ENCODE measurements at regions not wholly inside any gene's neighbourhood (a gene's known extent, or its start where the extent isn't known, plus 50 kb on each side); places are given as distances from the start of the nearest gene placed in this dataset.
"Not testable (repeated sequence)": the region's sequence is repeated elsewhere in the genome, so short reads cannot be mapped to it uniquely, and the experiment has no call there.

GRCh38 chr6:68225729-68226128, 409.4 kb upstream of the ADGRB3 start:
- Histone ChIP-seq H3K9me2 (replicated peaks; ENCODE audit: insufficient read depth, low read length) (no peaks in the 10 kb centered on the region), H3K27ac (ENCODE audit: low read length) (no peak overlapping the region)
- no peak for DNase-seq

GRCh38 chr6:68211242-68211795, 423.8 kb upstream of the ADGRB3 start:
- no peak overlapping the region for H3K27ac ChIP-seq (ENCODE audit: low read length)
- H2AFZ ChIP-seq (ENCODE audit: low read length), result no peak overlapping the region
- H3K27me3 ChIP-seq (replicated peaks; ENCODE audit: insufficient read depth, low read length), result no peaks in the 10 kb centered on the region
- H3K4me2 ChIP-seq (ENCODE audit: low read depth, low read length), result no peak overlapping the region
- TF ChIP-seq EZH2phosphoT487 (IDR thresholded peaks at IDR 0.05; ENCODE audit: low read length), result no peak
- TF ChIP-seq CTCF (IDR thresholded peaks at IDR 0.05; ENCODE audit: low read length), result no peak
- TF ChIP-seq EZH2 (optimal IDR thresholded peaks at IDR 0.05; ENCODE audit: low read depth, low read length), result no peak
- no peaks in the 10 kb centered on the region for H3K9me3 ChIP-seq (replicated peaks; ENCODE audit: insufficient read depth, low read length)
- no peak for DNase-seq
- no peaks in the 10 kb centered on the region for H3K36me3 ChIP-seq (replicated peaks; ENCODE audit: insufficient read depth, low read length)
- H3F3A ChIP-seq (ENCODE audit: insufficient read depth, low read length), result no peaks in the 10 kb centered on the region
- H4K20me1 ChIP-seq (ENCODE audit: insufficient read depth, low read length), result no peaks in the 10 kb centered on the region
- no peak overlapping the region for H3K4me3 ChIP-seq (ENCODE audit: low read length)
- no peaks in the 10 kb centered on the region for H3K4me1 ChIP-seq (ENCODE audit: low read length)
- no peaks in the 10 kb centered on the region for H3K9me2 ChIP-seq (replicated peaks; ENCODE audit: insufficient read depth, low read length)
- no peak overlapping the region for H3K9ac ChIP-seq (ENCODE audit: low read length)
- no peaks in the 10 kb centered on the region for H3K79me2 ChIP-seq (ENCODE audit: low read length)

More at GRCh38 chr6:68225729-68226128, 409.4 kb upstream of the ADGRB3 start:
- Histone ChIP-seq H3K4me2 (ENCODE audit: low read depth, low read length) (no peak overlapping the region), H2AFZ (ENCODE audit: low read length) (no peak overlapping the region), H3K79me2 (ENCODE audit: low read length) (no peaks in the 10 kb centered on the region), H3K27me3 (replicated peaks; ENCODE audit: insufficient read depth, low read length) (no peaks in the 10 kb centered on the region), H4K20me1 (ENCODE audit: insufficient read depth, low read length) (no peaks in the 10 kb centered on the region), H3K9ac (ENCODE audit: low read length) (no peak overlapping the region), H3K36me3 (replicated peaks; ENCODE audit: insufficient read depth, low read length) (no peaks in the 10 kb centered on the region), H3K4me3 (ENCODE audit: low read length) (no peak overlapping the region), H3K9me3 (replicated peaks; ENCODE audit: insufficient read depth, low read length) (no peaks in the 10 kb centered on the region), H3F3A (ENCODE audit: insufficient read depth, low read length) (no peaks in the 10 kb centered on the region), H3K4me1 (ENCODE audit: low read length) (no peaks in the 10 kb centered on the region)
- TF ChIP-seq CTCF (IDR thresholded peaks at IDR 0.05; ENCODE audit: low read length), result no peak
- no peak for TF ChIP-seq EZH2 (optimal IDR thresholded peaks at IDR 0.05; ENCODE audit: low read depth, low read length)
- TF ChIP-seq EZH2phosphoT487 (IDR thresholded peaks at IDR 0.05; ENCODE audit: low read length), result no peak

- not testable (repeated sequence) for H3F3A ChIP-seq (ENCODE audit: insufficient read depth, low read length); H3K4me3 ChIP-seq (ENCODE audit: low read length); H3K4me1 ChIP-seq (ENCODE audit: low read length); H3K36me3 ChIP-seq (replicated peaks; ENCODE audit: insufficient read depth, low read length); H4K20me1 ChIP-seq (ENCODE audit: insufficient read depth, low read length); DNase-seq; H3K79me2 ChIP-seq (ENCODE audit: low read length); H3K27ac ChIP-seq (ENCODE audit: low read length); H3K9me3 ChIP-seq (replicated peaks; ENCODE audit: insufficient read depth, low read length); H2AFZ ChIP-seq (ENCODE audit: low read length); H3K27me3 ChIP-seq (replicated peaks; ENCODE audit: insufficient read depth, low read length); H3K9ac ChIP-seq (ENCODE audit: low read length); H3K9me2 ChIP-seq (replicated peaks; ENCODE audit: insufficient read depth, low read length); H3K4me2 ChIP-seq (ENCODE audit: low read depth, low read length)
Observed at GRCh38 chr6:68207612-68208011, 427.5 kb upstream of the ADGRB3 start.

- Histone ChIP-seq H3F3A (ENCODE audit: insufficient read depth, low read length) (no peaks in the 10 kb centered on the region), H3K4me3 (ENCODE audit: low read length) (no peak overlapping the region), H3K27me3 (replicated peaks; ENCODE audit: insufficient read depth, low read length) (no peaks in the 10 kb centered on the region), H4K20me1 (ENCODE audit: insufficient read depth, low read length) (no peaks in the 10 kb centered on the region), H3K36me3 (replicated peaks; ENCODE audit: insufficient read depth, low read length) (no peaks in the 10 kb centered on the region), H3K9me2 (replicated peaks; ENCODE audit: insufficient read depth, low read length) (no peaks in the 10 kb centered on the region), H3K79me2 (ENCODE audit: low read length) (no peaks in the 10 kb centered on the region), H3K4me2 (ENCODE audit: low read depth, low read length) (no peak overlapping the region), H3K9ac (ENCODE audit: low read length) (no peak overlapping the region), H3K27ac (ENCODE audit: low read length) (no peak overlapping the region), H3K9me3 (replicated peaks; ENCODE audit: insufficient read depth, low read length) (no peaks in the 10 kb centered on the region), H2AFZ (ENCODE audit: low read length) (no peak overlapping the region), H3K4me1 (ENCODE audit: low read length) (no peaks in the 10 kb centered on the region)
- DNase-seq, result no peak
- TF ChIP-seq EZH2phosphoT487 (IDR thresholded peaks at IDR 0.05; ENCODE audit: low read length), result no peak
- no peak for TF ChIP-seq CTCF (IDR thresholded peaks at IDR 0.05; ENCODE audit: low read length)
- TF ChIP-seq EZH2 (optimal IDR thresholded peaks at IDR 0.05; ENCODE audit: low read depth, low read length), result no peak
Observed at GRCh38 chr6:68200929-68201328, 434.2 kb upstream of the ADGRB3 start.
